Vagina (tissue), 2 donors: ENCODE measurements at regions not wholly inside any gene's neighbourhood (a gene's known extent, or its start where the extent isn't known, plus 50 kb on each side); places are given as distances from the start of the nearest gene placed in this dataset.

Experiments
- DNase-seq, 2 donors: peaks; one replicate each; pipeline ENCODE4 v3.0.0-alpha.2; 2017; ENCODE audit errors: extremely low spot score in 2 of 2
- H3K27ac ChIP-seq: fragments of 200-600 bp; sonication (generic); one replicate; pipeline ENCODE4 v1.5.1; 2019
- H3K27me3 ChIP-seq: fragments of 200-600 bp; sonication (generic); one replicate; pipeline ENCODE4 v1.5.1; 2019
- H3K36me3 ChIP-seq, 2 donors: fragments of 200-600 bp; sonication (generic); one replicate each; pipeline ENCODE4 v1.5.1; 2017 to 2019
- H3K4me1 ChIP-seq: fragments of 200-600 bp; sonication (generic); one replicate; pipeline ENCODE4 v1.5.1; 2019
- H3K4me3 ChIP-seq, 2 donors: fragments of 200-600 bp; sonication (generic); 1 replicate in 1 of 2; 2 replicates in 1 of 2; pipeline ENCODE4 v1.5.1; 2016 to 2019
- H3K9me3 ChIP-seq: fragments of 200-600 bp; sonication (generic); one replicate; pipeline ENCODE4 v1.5.1; 2019
- POLR2A ChIP-seq, 2 donors: fragments of 450-650 bp; IDR thresholded peaks; one replicate each; pipeline ENCODE4 v1.6.1; 2017; ENCODE audit warnings: antibody characterized with exemption in 2 of 2, mild to moderate bottlenecking in 2 of 2, moderate library complexity in 2 of 2
- POLR2AphosphoS5 ChIP-seq, 2 donors: sonication (generic); formaldehyde crosslinking; IDR thresholded peaks; one replicate each; pipeline ENCODE4 v1.9.0; 2017; ENCODE audit warnings: antibody characterized with exemption in 2 of 2, mild to moderate bottlenecking in 2 of 2, low read depth in 1 of 2; ENCODE audit not compliant: insufficient read depth in 1 of 2
- intact Hi-C: fragments of 100-400 bp; cut with DNase I; formaldehyde crosslinking; loops from one replicate; pipeline ENCODE4 v1.15.1; 2023
- TF ChIP-seq, protein P1 (sequence below), 3 experiments: fragments of 450-650 bp in 2 of 3; fragments of 200-600 bp in 1 of 3; sonication (generic) in 1 of 3; IDR thresholded peaks; one replicate each; pipeline ENCODE4 v1.5.1; 2017 to 2019; ENCODE audit warnings: antibody characterized with exemption in 3 of 3, mild to moderate bottlenecking in 2 of 3, moderate library complexity in 2 of 3

DNA sequence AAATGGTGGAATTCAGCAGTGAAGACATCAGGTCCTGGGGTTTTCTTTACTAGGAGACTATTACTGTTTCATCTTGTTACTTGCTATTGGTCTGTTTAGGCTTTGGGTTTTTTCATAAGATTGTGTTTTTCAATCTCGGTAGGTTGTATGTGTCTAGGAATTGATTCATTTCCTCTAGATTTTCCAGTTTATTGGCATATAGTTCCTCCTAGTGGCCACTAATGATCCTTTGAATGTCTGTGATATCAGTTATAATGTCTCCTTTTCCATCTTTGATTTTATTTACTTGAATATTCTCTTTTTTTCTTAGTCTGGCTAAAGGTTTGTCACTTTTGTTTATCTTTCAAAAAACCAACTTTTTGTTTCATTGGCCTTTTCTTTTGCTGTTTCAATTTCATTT lies 233.0 kb downstream of the RWDD3 start:
- TF ChIP-seq POLR2AphosphoS5 (IDR thresholded peaks at IDR 0.05; ENCODE audit: insufficient read depth in 1 of 2, low read depth in 1 of 2) (no peak), POLR2A (IDR thresholded peaks at IDR 0.05) (no peak)
- TF ChIP-seq, protein P1, sequence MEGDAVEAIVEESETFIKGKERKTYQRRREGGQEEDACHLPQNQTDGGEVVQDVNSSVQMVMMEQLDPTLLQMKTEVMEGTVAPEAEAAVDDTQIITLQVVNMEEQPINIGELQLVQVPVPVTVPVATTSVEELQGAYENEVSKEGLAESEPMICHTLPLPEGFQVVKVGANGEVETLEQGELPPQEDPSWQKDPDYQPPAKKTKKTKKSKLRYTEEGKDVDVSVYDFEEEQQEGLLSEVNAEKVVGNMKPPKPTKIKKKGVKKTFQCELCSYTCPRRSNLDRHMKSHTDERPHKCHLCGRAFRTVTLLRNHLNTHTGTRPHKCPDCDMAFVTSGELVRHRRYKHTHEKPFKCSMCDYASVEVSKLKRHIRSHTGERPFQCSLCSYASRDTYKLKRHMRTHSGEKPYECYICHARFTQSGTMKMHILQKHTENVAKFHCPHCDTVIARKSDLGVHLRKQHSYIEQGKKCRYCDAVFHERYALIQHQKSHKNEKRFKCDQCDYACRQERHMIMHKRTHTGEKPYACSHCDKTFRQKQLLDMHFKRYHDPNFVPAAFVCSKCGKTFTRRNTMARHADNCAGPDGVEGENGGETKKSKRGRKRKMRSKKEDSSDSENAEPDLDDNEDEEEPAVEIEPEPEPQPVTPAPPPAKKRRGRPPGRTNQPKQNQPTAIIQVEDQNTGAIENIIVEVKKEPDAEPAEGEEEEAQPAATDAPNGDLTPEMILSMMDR (IDR thresholded peaks at IDR 0.05), result no peak
- no peak overlapping the region for H3K27ac ChIP-seq
- H3K9me3 ChIP-seq, result no peaks in the 10 kb centered on the region
- H3K4me1 ChIP-seq, result no peaks in the 10 kb centered on the region
- intact Hi-C loops, result no loop called here
- DNase-seq, result no peak
- H3K4me3 ChIP-seq, result no peak overlapping the region
- H3K27me3 ChIP-seq, result no peaks in the 10 kb centered on the region
- H3K36me3 ChIP-seq, result no peaks in the 10 kb centered on the region

DNA sequence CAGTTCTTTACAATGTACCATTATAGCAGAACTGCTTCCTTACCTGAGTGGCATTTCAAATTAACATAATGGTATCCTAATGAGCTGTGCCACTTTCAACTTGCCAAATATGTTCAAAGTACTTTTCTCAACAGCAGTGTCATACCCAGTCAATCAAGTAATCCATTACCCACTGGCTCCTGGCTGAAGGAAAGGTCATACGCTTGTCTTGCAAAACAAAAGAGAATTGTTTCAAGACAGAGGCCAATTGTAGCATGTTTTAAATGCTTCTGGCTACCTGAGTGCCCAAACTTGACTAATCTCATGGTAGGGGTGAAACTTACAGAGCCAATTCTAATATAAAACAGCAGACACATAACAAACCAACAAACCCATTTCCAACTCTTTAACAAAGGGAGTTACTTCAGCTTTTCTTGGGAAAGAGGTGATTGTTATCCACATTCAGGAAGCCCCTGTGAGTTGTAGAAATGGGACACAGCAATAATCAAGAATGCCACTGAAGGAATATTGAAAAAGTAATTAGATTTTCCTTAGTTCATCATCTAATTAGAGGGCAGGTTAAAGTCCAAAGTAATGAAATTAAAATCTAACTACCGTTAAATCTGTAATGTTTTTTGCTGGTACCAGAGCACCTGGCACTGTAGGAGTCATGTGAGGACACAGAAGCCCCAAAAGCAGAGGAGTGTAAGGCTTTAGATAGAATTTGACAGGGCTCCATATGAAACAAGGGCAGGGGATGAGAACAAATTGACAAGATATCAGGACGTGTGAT lies 241.9 kb downstream of the RWDD3 start:
- Histone ChIP-seq H3K4me3 (no peak overlapping the region), H3K9me3 (no peaks in the 10 kb centered on the region), H3K4me1 (no peaks in the 10 kb centered on the region), H3K27ac (no peak overlapping the region), H3K27me3 (no peaks in the 10 kb centered on the region), H3K36me3 (no peaks in the 10 kb centered on the region)
- no peak for DNase-seq
- intact Hi-C loops, result no loop called here
- no peak for TF ChIP-seq POLR2AphosphoS5 (IDR thresholded peaks at IDR 0.05; ENCODE audit: insufficient read depth in 1 of 2, low read depth in 1 of 2)
- no peak for TF ChIP-seq POLR2A (IDR thresholded peaks at IDR 0.05)
- TF ChIP-seq, protein P1 (IDR thresholded peaks at IDR 0.05), result no peak

DNA sequence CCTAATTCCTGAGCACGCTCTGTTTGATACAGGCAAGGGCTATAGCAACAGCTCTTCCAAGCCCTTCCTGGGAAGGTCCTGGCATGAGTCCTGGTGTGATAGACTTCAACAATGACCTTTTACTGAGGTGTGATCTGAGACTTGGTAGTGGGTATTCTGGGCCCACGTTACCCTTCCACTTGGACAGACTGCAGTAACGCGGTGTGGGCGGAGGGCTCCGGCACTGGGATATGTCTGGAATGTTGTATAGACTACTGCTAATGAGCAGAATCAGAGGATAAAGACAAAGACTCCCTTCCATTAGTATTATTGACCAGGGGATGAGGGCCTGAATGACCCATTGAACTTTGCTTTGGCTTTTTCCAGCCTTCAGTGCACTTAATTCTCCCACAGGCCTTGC lies 262.3 kb downstream of the RWDD3 start:
- no peaks in the 10 kb centered on the region for H3K4me1 ChIP-seq
- no peak overlapping the region for H3K27ac ChIP-seq
- H3K9me3 ChIP-seq, result no peaks in the 10 kb centered on the region
- H3K4me3 ChIP-seq, result no peak overlapping the region
- H3K27me3 ChIP-seq, result no peaks in the 10 kb centered on the region
- intact Hi-C loops, result no loop called here
- DNase-seq, result no peak
- TF ChIP-seq, protein P1 (IDR thresholded peaks at IDR 0.05), result no peak
- no peak for TF ChIP-seq POLR2AphosphoS5 (IDR thresholded peaks at IDR 0.05; ENCODE audit: insufficient read depth in 1 of 2, low read depth in 1 of 2)
- no peak for TF ChIP-seq POLR2A (IDR thresholded peaks at IDR 0.05)
- H3K36me3 ChIP-seq, result no peaks in the 10 kb centered on the region

DNA sequence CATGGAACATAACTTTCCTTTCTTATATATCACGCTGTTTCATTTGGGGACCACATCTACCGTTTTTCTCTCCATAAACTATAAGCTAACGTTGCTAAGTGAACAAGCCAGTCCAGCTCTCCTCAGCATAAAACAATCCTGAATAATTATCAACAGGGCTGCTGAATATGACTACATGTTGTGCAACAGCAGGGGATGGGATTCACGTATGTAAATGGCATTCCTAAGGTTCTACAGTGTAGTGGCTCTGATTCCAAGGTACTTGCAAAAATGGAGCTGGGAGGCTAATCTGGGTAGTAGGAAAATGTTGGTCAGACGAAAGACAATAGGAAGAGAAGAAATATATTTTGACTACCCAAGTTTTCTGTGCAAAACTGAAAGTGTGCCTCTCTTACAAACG lies 262.8 kb downstream of the RWDD3 start:
- intact Hi-C loops, result no loop called here
- TF ChIP-seq POLR2A (IDR thresholded peaks at IDR 0.05), result no peak
- no peak for TF ChIP-seq POLR2AphosphoS5 (IDR thresholded peaks at IDR 0.05; ENCODE audit: insufficient read depth in 1 of 2, low read depth in 1 of 2)
- TF ChIP-seq, protein P1 (IDR thresholded peaks at IDR 0.05), result no peak
- Histone ChIP-seq H3K4me1 (no peaks in the 10 kb centered on the region), H3K4me3 (no peak overlapping the region), H3K27me3 (no peaks in the 10 kb centered on the region), H3K27ac (no peak overlapping the region), H3K9me3 (no peaks in the 10 kb centered on the region), H3K36me3 (no peaks in the 10 kb centered on the region)
- DNase-seq, result no peak

DNA sequence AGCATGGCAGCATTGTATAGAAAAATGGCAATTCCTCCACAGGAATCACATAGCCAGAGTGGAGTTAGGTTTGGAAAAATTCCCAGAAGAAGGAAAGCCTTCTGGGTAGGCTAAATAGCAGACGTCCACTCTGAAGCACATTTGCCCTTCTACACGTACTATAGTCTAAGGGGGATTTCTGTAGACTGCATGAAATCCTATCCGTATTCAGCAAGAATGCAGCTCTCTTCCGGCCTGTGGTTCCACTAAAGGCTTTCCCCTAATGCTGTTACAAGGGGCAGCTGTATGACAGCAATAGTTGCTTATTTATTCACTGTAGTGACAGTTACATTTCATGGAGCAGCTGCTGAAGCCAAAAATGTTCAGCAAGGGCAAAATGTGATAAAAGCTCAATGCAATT lies 263.6 kb downstream of the RWDD3 start:
- intact Hi-C loops, result no loop called here

More for the DNA sequence above, 263.6 kb downstream of the RWDD3 start:
- no peaks in the 10 kb centered on the region for H3K9me3 ChIP-seq
- H3K27ac ChIP-seq, result no peak overlapping the region
- no peaks in the 10 kb centered on the region for H3K27me3 ChIP-seq
- DNase-seq, result no peak
- TF ChIP-seq, protein P1 (IDR thresholded peaks at IDR 0.05), result no peak
- TF ChIP-seq POLR2A (IDR thresholded peaks at IDR 0.05) (no peak), POLR2AphosphoS5 (IDR thresholded peaks at IDR 0.05; ENCODE audit: insufficient read depth in 1 of 2, low read depth in 1 of 2) (no peak)
- no peaks in the 10 kb centered on the region for H3K4me1 ChIP-seq
- H3K4me3 ChIP-seq, result no peak overlapping the region
- no peaks in the 10 kb centered on the region for H3K36me3 ChIP-seq
